ENCODE measurements at regions not wholly inside any gene's neighbourhood (a gene's known extent, or its start where the extent isn't known, plus 50 kb on each side); places are given as distances from the start of the nearest gene placed in this dataset.
"Not testable (repeated sequence)": the region's sequence is repeated elsewhere in the genome, so short reads cannot be mapped to it uniquely, and the experiment has no call there.

- Histone ChIP-seq H3K27ac (no peak overlapping the region), H3K36me3 (no peaks in the 10 kb centered on the region), H3K4me1 (peaks cover 0 to 18% (median 4%) of the 10 kb centered on the region in 4 donors), H3K27me3 (no peaks in the 10 kb centered on the region), H3K9me3 (no peaks in the 10 kb centered on the region), H3K4me3 (no peak overlapping the region)
- TF ChIP-seq EP300 (IDR thresholded peaks at IDR 0.05) (no peak), CTCF (IDR thresholded peaks at IDR 0.05) (peak in 4 of 7 experiments; percentile 41 to 50 (median 44))
- intact Hi-C loops (cut with DNase I; ENCODE audit: low total_unique reads) = no loop called here
- 10 to 23% (median 22%) methylated on average over 1 of the region's 1 CpG for WGBS, 5 donors
- DNase-seq = peak; percentile 50 to 80
These were observed 78.7 kb upstream of the RGPD5 start for GRCh38 chr2:109715313-109715805.

- TF ChIP-seq POLR2AphosphoS5 (IDR thresholded peaks at IDR 0.05) = peak in 2 of 3 donors; percentile 47 to 53
- H3K4me3 ChIP-seq; H3K27me3 ChIP-seq; H3K36me3 ChIP-seq; H3K9me3 ChIP-seq; intact Hi-C loops (cut with DNase I; ENCODE audit: low total_unique reads): not testable (repeated sequence)
- 28 to 55% (median 40%) methylated on average over 4 of the region's 4 CpGs for WGBS, 5 donors
- peak overlapping the region in 1 of 5 donors; percentile 39 for H3K27ac ChIP-seq
- H3K4me1 ChIP-seq = peaks cover 0 to 18% (median 4%) of the 10 kb centered on the region in 4 donors
- peak; percentile 46 to 49 for DNase-seq
These were observed 77.5 kb upstream of the RGPD5 start for GRCh38 chr2:109716596-109716995.

GRCh38 chr2:109718139-109718538 lies 76.0 kb upstream of the RGPD5 start:
- intact Hi-C loops (cut with DNase I; ENCODE audit: low total_unique reads) = no loop called here

GRCh38 chr2:109719871-109720270 lies 74.2 kb upstream of the RGPD5 start:
- Histone ChIP-seq H3K4me3 (no peak overlapping the region), H3K36me3 (no peaks in the 10 kb centered on the region), H3K4me1 (peaks cover 0 to 25% (median 4%) of the 10 kb centered on the region in 4 donors), H3K9me3 (no peaks in the 10 kb centered on the region), H3K27me3 (no peaks in the 10 kb centered on the region), H3K27ac (no peak overlapping the region)
- DNase-seq = peak in 1 of 2 donors; percentile 19
- intact Hi-C loops (cut with DNase I; ENCODE audit: low total_unique reads) = no loop called here
- TF ChIP-seq POLR2AphosphoS5 (IDR thresholded peaks at IDR 0.05) = no peak
- TF ChIP-seq CTCF (IDR thresholded peaks at IDR 0.05) = no peak
- no peak for TF ChIP-seq EP300 (IDR thresholded peaks at IDR 0.05)
- TF ChIP-seq POLR2A (IDR thresholded peaks at IDR 0.05) = no peak
- WGBS, 5 donors = 66 to 78% (median 72%) methylated on average over 6 of the region's 6 CpGs

More at GRCh38 chr2:109718139-109718538, 76.0 kb upstream of the RGPD5 start:
- TF ChIP-seq EP300 (IDR thresholded peaks at IDR 0.05) (no peak), CTCF (IDR thresholded peaks at IDR 0.05) (no peak), POLR2A (IDR thresholded peaks at IDR 0.05) (no peak), POLR2AphosphoS5 (IDR thresholded peaks at IDR 0.05) (no peak)
- Histone ChIP-seq H3K4me1 (peaks cover 0 to 25% (median 4%) of the 10 kb centered on the region in 4 donors), H3K36me3 (no peaks in the 10 kb centered on the region), H3K9me3 (no peaks in the 10 kb centered on the region), H3K27me3 (no peaks in the 10 kb centered on the region), H3K4me3 (no peak overlapping the region), H3K27ac (no peak overlapping the region)
- DNase-seq = no peak
- 95 to 99% (median 97%) methylated on average over 2 of the region's 2 CpGs for WGBS, 5 donors

- 66 to 79% (median 73%) methylated on average over 3 of the region's 3 CpGs for WGBS, 5 donors
- Histone ChIP-seq H3K4me3 (no peak overlapping the region), H3K9me3 (no peaks in the 10 kb centered on the region), H3K27me3 (no peaks in the 10 kb centered on the region), H3K4me1 (peaks cover 0 to 19% (median 4%) of the 10 kb centered on the region in 4 donors), H3K36me3 (no peaks in the 10 kb centered on the region), H3K27ac (no peak overlapping the region)
- TF ChIP-seq POLR2A (IDR thresholded peaks at IDR 0.05) (no peak), CTCF (IDR thresholded peaks at IDR 0.05) (no peak), POLR2AphosphoS5 (IDR thresholded peaks at IDR 0.05) (no peak), EP300 (IDR thresholded peaks at IDR 0.05) (no peak)
- DNase-seq = peak in 1 of 2 donors; percentile 20
- intact Hi-C loops (cut with DNase I; ENCODE audit: low total_unique reads) = no loop called here
These were observed 73.6 kb upstream of the RGPD5 start for GRCh38 chr2:109720380-109721106.
